Mesenchymal stem cell (in vitro differentiated cells and primary cell): ENCODE measurements at regions not wholly inside any gene's neighbourhood (a gene's known extent, or its start where the extent isn't known, plus 50 kb on each side); places are given as distances from the start of the nearest gene placed in this dataset.

Experiments
- DNase-seq: peaks from one replicate; pipeline ENCODE4 v3.0.0-alpha.2; 2013
- H2AFZ ChIP-seq: one replicate; pipeline ENCODE4 v1.6.1; 2013; ENCODE audit warnings: low read depth, mild to moderate bottlenecking, control low read depth, inconsistent platforms, low read length, moderate library complexity
- H2AK5ac ChIP-seq: 2 replicates; pipeline ENCODE4 v1.6.1; 2013; ENCODE audit warnings: low read length, moderate library complexity, mild to moderate bottlenecking, inconsistent platforms; ENCODE audit not compliant: severe bottlenecking
- H2BK120ac ChIP-seq: one replicate; pipeline ENCODE4 v1.6.1; 2013; ENCODE audit warnings: low read depth, mild to moderate bottlenecking, inconsistent platforms, low read length, moderate library complexity
- H2BK12ac ChIP-seq, 2 experiments: one replicate each; pipeline ENCODE4 v1.6.1; 2013; ENCODE audit warnings: inconsistent platforms in 2 of 2, low read length in 2 of 2, mild to moderate bottlenecking in 2 of 2, moderate library complexity in 2 of 2, control low read depth in 1 of 2
- H2BK15ac ChIP-seq: one replicate; pipeline ENCODE4 v1.6.1; 2013; ENCODE audit warnings: mild to moderate bottlenecking, low read depth, inconsistent platforms; ENCODE audit not compliant: poor library complexity, severe bottlenecking
- H2BK5ac ChIP-seq: 2 replicates; pipeline ENCODE4 v1.6.1; 2013; ENCODE audit warnings: low read depth, mild to moderate bottlenecking, low read length, control low read depth, inconsistent platforms; ENCODE audit not compliant: poor library complexity, severe bottlenecking
- H3K14ac ChIP-seq, 2 experiments: one replicate each; pipeline ENCODE4 v1.6.1; 2013; ENCODE audit warnings: inconsistent platforms in 2 of 2, low read length in 2 of 2, control low read depth in 1 of 2, mild to moderate bottlenecking in 1 of 2, moderate library complexity in 1 of 2
- H3K18ac ChIP-seq, 2 experiments: one replicate each; pipeline ENCODE4 v1.6.1; 2013; ENCODE audit warnings: inconsistent platforms in 2 of 2, low read length in 2 of 2, control low read depth in 1 of 2, low read depth in 1 of 2, mild to moderate bottlenecking in 1 of 2
- H3K23ac ChIP-seq, 2 experiments: one replicate each; pipeline ENCODE4 v1.6.1; 2013; ENCODE audit warnings: inconsistent platforms in 2 of 2, low read length in 2 of 2, mild to moderate bottlenecking in 2 of 2, moderate library complexity in 2 of 2, control low read depth in 1 of 2
- H3K27ac ChIP-seq: 2 replicates; pipeline ENCODE4 v1.5.1; 2013; ENCODE audit warnings: mild to moderate bottlenecking, moderate library complexity, low read length, control low read depth, inconsistent platforms; ENCODE audit not compliant: poor library complexity, severe bottlenecking
- H3K27me3 ChIP-seq, 2 experiments: 2 replicates each; pipeline versions ENCODE4 v1.6.1 to v1.7.0; 2013; ENCODE audit warnings: low read length in 2 of 2, mild to moderate bottlenecking in 2 of 2, moderate library complexity in 2 of 2, control low read depth in 1 of 2, inconsistent platforms in 1 of 2; ENCODE audit not compliant: control insufficient read depth in 1 of 2, insufficient read depth in 1 of 2
- H3K36me3 ChIP-seq, 2 experiments: 2 replicates each; pipeline versions ENCODE4 v1.6.1 to v1.7.0; 2013; ENCODE audit warnings: low read length in 2 of 2, control low read depth in 1 of 2, inconsistent platforms in 1 of 2, low read depth in 1 of 2, mild to moderate bottlenecking in 1 of 2; ENCODE audit not compliant: insufficient read depth in 2 of 2, control insufficient read depth in 1 of 2
- H3K4ac ChIP-seq, 2 experiments: one replicate each; pipeline ENCODE4 v1.6.1; 2013; ENCODE audit warnings: inconsistent platforms in 2 of 2, low read length in 2 of 2, mild to moderate bottlenecking in 2 of 2, moderate library complexity in 2 of 2, control low read depth in 1 of 2, low read depth in 1 of 2
- H3K4me1 ChIP-seq: 2 replicates; pipeline ENCODE4 v1.6.1; 2013; ENCODE audit warnings: low read depth, low read length, control low read depth; ENCODE audit not compliant: control insufficient read depth, insufficient read depth
- H3K4me2 ChIP-seq: 2 replicates; pipeline ENCODE4 v1.6.1; 2013; ENCODE audit warnings: low read length, mild to moderate bottlenecking, inconsistent platforms; ENCODE audit not compliant: poor library complexity, severe bottlenecking
- H3K4me3 ChIP-seq, 2 experiments: 2 replicates each; pipeline versions ENCODE4 v1.5.1 to v1.7.0; 2013; ENCODE audit warnings: low read length in 2 of 2, mild to moderate bottlenecking in 2 of 2, control low read depth in 1 of 2, low read depth in 1 of 2; ENCODE audit not compliant: insufficient read depth in 1 of 2
- H3K79me1 ChIP-seq: replicated peaks from 2 replicates; pipeline ENCODE4 v1.6.1; 2013; ENCODE audit warnings: mild to moderate bottlenecking, control low read depth, low read length, inconsistent platforms; ENCODE audit not compliant: poor library complexity, severe bottlenecking
- H3K9ac ChIP-seq: 2 replicates; pipeline ENCODE4 v1.7.0; 2013; ENCODE audit warnings: mild to moderate bottlenecking, low read length, moderate library complexity
- H3K9me3 ChIP-seq: 2 replicates; pipeline ENCODE4 v1.7.0; 2013; ENCODE audit warnings: mild to moderate bottlenecking, low read length; ENCODE audit not compliant: control insufficient read depth
- H4K8ac ChIP-seq: one replicate; pipeline ENCODE4 v1.6.1; 2013; ENCODE audit warnings: inconsistent platforms, mild to moderate bottlenecking, low read length, moderate library complexity
- H4K91ac ChIP-seq: one replicate; pipeline ENCODE4 v1.6.1; 2013; ENCODE audit warnings: mild to moderate bottlenecking, low read length, inconsistent platforms
- WGBS: methylation state at CpG from one replicate; pipeline ENCODE4 v1.1.7; 2013; ENCODE audit warnings: mixed read lengths; 5-methylcytosine and 5-hydroxymethylcytosine counted together

GRCh38 chr14:96959992-96960391 lies 162.8 kb downstream of the VRK1 start:
- H4K8ac ChIP-seq, result no peak overlapping the region

GRCh38 chr14:96960598-96961116 lies 163.5 kb downstream of the VRK1 start:
- no peak overlapping the region for H2BK12ac ChIP-seq
- H3K27ac ChIP-seq, result no peak overlapping the region
- H3K4me3 ChIP-seq, result no peak overlapping the region
- no peak overlapping the region for H4K91ac ChIP-seq
- 73% methylated on average over 1 of the region's 2 CpGs for WGBS
- no peaks in the 10 kb centered on the region for H3K27me3 ChIP-seq
- no peaks in the 10 kb centered on the region for H3K36me3 ChIP-seq
- no peak for DNase-seq
- H3K9me3 ChIP-seq, result peaks cover 6% of the 10 kb centered on the region
- no peak overlapping the region for H3K4ac ChIP-seq
- no peak overlapping the region for H3K9ac ChIP-seq
- H3K79me1 ChIP-seq, result no peaks in the 10 kb centered on the region
- H2BK120ac ChIP-seq, result no peak overlapping the region
- H3K4me2 ChIP-seq, result no peak overlapping the region
- no peak overlapping the region for H2BK5ac ChIP-seq
- H2AFZ ChIP-seq, result no peak overlapping the region
- no peak overlapping the region for H4K8ac ChIP-seq
- no peak overlapping the region for H3K14ac ChIP-seq
- no peak overlapping the region for H2BK15ac ChIP-seq
- no peaks in the 10 kb centered on the region for H3K4me1 ChIP-seq
- no peak overlapping the region for H3K23ac ChIP-seq
- no peak overlapping the region for H3K18ac ChIP-seq
- H2AK5ac ChIP-seq, result no peak overlapping the region

More at GRCh38 chr14:96959992-96960391, 162.8 kb downstream of the VRK1 start:
- no peak overlapping the region for H2BK12ac ChIP-seq
- no peak overlapping the region for H3K4ac ChIP-seq
- no peaks in the 10 kb centered on the region for H3K4me1 ChIP-seq
- no peak overlapping the region for H2AFZ ChIP-seq
- no peak overlapping the region for H3K4me2 ChIP-seq
- H3K9me3 ChIP-seq, result peaks cover 4% of the 10 kb centered on the region
- no peaks in the 10 kb centered on the region for H3K79me1 ChIP-seq
- no peak overlapping the region for H3K27ac ChIP-seq
- no peaks in the 10 kb centered on the region for H3K36me3 ChIP-seq
- no peak for DNase-seq
- no peak overlapping the region for H2BK15ac ChIP-seq
- H2BK5ac ChIP-seq, result no peak overlapping the region
- H2BK120ac ChIP-seq, result no peak overlapping the region
- no peak overlapping the region for H3K18ac ChIP-seq
- H3K27me3 ChIP-seq, result no peaks in the 10 kb centered on the region
- H3K23ac ChIP-seq, result no peak overlapping the region
- no peak overlapping the region for H2AK5ac ChIP-seq
- no CpG with 5 or more reads among the region's 1 CpG for WGBS
- no peak overlapping the region for H4K91ac ChIP-seq
- no peak overlapping the region for H3K14ac ChIP-seq
- H3K4me3 ChIP-seq, result no peak overlapping the region
- no peak overlapping the region for H3K9ac ChIP-seq

- WGBS, result 40% methylated on average over 2 of the region's 2 CpGs
Observed at GRCh38 chr14:96961895-96962294, 164.7 kb downstream of the VRK1 start.

GRCh38 chr14:96962337-96962736 lies 165.2 kb downstream of the VRK1 start:
- no peak overlapping the region for H2BK120ac ChIP-seq
- no peak overlapping the region for H3K4ac ChIP-seq
- no peaks in the 10 kb centered on the region for H3K36me3 ChIP-seq
- no peak overlapping the region for H2BK12ac ChIP-seq
- H3K14ac ChIP-seq, result no peak overlapping the region
- no peaks in the 10 kb centered on the region for H3K27me3 ChIP-seq
- no peak overlapping the region for H2AK5ac ChIP-seq
- no peak for DNase-seq
- no peak overlapping the region for H2AFZ ChIP-seq
- no peak overlapping the region for H3K4me2 ChIP-seq
- no peak overlapping the region for H3K18ac ChIP-seq
- no peak overlapping the region for H4K91ac ChIP-seq
- H3K9ac ChIP-seq, result no peak overlapping the region
- H3K27ac ChIP-seq, result no peak overlapping the region
- no peak overlapping the region for H2BK15ac ChIP-seq
- H3K4me1 ChIP-seq, result no peaks in the 10 kb centered on the region
- H2BK5ac ChIP-seq, result no peak overlapping the region
- H3K79me1 ChIP-seq, result no peaks in the 10 kb centered on the region
- no peak overlapping the region for H4K8ac ChIP-seq
- no peak overlapping the region for H3K4me3 ChIP-seq
- H3K9me3 ChIP-seq, result peaks cover 13% of the 10 kb centered on the region
- WGBS, result 72% methylated on average over 2 of the region's 2 CpGs
- no peak overlapping the region for H3K23ac ChIP-seq

More at GRCh38 chr14:96961895-96962294, 164.7 kb downstream of the VRK1 start:
- Histone ChIP-seq H2AFZ (no peak overlapping the region), H3K14ac (no peak overlapping the region), H3K27ac (no peak overlapping the region), H3K27me3 (no peaks in the 10 kb centered on the region), H3K18ac (no peak overlapping the region), H3K4ac (no peak overlapping the region), H3K9ac (no peak overlapping the region), H2BK5ac (no peak overlapping the region), H4K91ac (no peak overlapping the region), H2BK120ac (no peak overlapping the region), H2AK5ac (no peak overlapping the region), H3K4me1 (no peaks in the 10 kb centered on the region), H3K79me1 (no peaks in the 10 kb centered on the region), H2BK15ac (no peak overlapping the region), H3K4me2 (no peak overlapping the region), H3K23ac (no peak overlapping the region), H3K36me3 (no peaks in the 10 kb centered on the region), H2BK12ac (no peak overlapping the region), H3K4me3 (no peak overlapping the region), H3K9me3 (peaks cover 8% of the 10 kb centered on the region), H4K8ac (no peak overlapping the region)
- DNase-seq, result no peak
